SU-DHL-6 (cell line): ENCODE measurements at regions not wholly inside any gene's neighbourhood (a gene's known extent, or its start where the extent isn't known, plus 50 kb on each side); places are given as distances from the start of the nearest gene placed in this dataset.

Source experiments
- CTCF ChIP-seq: fragments of 200-600 bp; sonication (generic); IDR thresholded peaks from one replicate; pipeline ENCODE4 v1.5.1; 2017; ENCODE audit warnings: antibody characterized with exemption, mild to moderate bottlenecking, low read length, moderate library complexity; ENCODE audit not compliant: insufficient read depth, poor library complexity, severe bottlenecking
- EZH2phosphoT487 ChIP-seq: fragments of 200-600 bp; sonication (generic), shearing (Covaris generic); conservative IDR thresholded peaks from 2 replicates; pipeline ENCODE4 v1.6.1; 2018; ENCODE audit warnings: mild to moderate bottlenecking, antibody characterized with exemption, low read length, moderate library complexity, mixed read lengths

DNA sequence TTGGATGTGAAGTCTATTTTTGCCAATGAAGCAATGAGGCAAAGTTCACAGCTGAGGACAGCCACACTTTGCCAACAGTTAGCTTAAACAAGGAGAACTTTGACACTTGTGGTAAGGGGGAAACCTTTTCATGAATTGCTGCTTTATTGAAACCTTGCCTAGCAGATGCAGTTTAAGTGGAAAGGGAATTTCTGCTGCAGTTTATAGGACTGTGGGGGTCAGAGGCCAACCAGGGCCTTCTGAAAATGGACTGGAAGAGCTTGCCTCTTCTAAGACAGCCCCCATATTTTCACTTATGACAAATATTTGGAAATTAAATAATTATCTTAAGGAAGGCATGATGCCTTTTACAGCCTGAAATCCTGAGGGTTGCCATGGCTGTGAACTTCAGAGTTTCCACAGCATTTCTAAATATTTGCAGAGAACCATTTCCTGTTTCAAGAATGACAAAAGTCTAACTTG, 550.3 kb downstream of the RAB28 start:
- no peak for TF ChIP-seq CTCF
- TF ChIP-seq EZH2phosphoT487, result no peak
